Amygdala (tissue), 56 donors: ENCODE measurements at regions not wholly inside any gene's neighbourhood (a gene's known extent, or its start where the extent isn't known, plus 50 kb on each side); places are given as distances from the start of the nearest gene placed in this dataset.

Experiments used
- DNase-seq, 56 donors: peaks; one replicate each; lab custom pipeline; 2025; lab: John Stamatoyannopoulos, UW

- no peak for DNase-seq
These were observed 109.5 kb upstream of the LMO4 start for GRCh38 chr1:87219141-87219540.

DNA sequence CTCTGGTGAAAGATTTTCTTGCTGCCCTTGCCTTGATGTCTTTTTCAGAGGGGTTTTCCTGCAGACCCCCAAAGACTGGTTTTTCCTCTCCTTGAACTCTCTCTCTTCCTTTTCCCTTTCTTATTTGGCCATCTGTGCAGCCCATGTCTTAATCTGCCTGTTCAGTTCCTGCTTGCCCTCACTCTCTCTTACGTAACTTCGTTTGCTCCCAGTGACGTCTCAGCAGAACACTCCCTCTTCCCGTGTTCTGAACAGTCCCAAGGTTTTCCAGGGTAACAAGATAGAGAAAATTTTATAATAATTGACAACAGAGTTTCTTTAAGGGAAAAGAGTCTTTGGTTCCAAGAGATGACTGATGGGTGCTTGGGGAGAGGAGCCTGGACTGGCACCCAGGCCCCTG, 109.1 kb upstream of the LMO4 start:
- DNase-seq = no peak

DNA sequence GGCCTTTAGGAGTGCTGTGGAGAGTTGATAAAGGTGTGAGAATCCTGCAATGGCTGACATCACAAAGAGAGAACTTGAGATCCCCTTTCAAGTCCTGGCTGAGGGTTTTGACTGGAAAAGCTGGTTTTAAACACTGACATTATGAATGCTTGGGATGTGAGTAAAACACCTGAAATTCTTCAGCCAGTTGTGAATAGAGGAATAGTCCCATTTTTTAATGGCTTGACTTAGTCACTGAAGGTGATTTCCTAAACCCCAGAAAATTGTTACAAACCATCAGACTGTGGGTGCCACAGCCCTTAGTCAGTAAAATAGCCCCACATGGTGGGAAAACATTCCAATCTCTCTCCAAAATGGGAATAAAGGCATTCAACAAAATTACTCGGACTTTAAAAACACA, 107.7 kb upstream of the LMO4 start:
- DNase-seq = no peak

DNA sequence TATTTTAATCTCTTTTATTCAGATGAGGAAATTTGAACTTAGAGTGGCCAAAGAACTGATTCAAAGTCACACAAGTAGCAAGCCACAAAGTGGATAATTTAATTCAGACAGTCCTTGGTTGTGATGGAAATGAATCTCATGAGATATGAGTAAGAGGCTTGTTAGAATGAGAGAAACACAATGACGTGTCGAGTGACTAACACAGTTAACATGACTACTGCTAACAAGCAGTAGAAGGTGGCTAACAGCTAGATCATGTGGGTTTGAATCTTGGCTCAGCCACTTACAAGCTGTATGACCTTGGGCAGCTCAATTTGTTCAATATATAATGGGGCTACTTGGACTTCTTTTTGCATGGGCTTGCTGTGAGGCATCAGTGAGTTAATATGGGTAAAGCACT, 104.5 kb upstream of the LMO4 start:
- DNase-seq = no peak

DNA sequence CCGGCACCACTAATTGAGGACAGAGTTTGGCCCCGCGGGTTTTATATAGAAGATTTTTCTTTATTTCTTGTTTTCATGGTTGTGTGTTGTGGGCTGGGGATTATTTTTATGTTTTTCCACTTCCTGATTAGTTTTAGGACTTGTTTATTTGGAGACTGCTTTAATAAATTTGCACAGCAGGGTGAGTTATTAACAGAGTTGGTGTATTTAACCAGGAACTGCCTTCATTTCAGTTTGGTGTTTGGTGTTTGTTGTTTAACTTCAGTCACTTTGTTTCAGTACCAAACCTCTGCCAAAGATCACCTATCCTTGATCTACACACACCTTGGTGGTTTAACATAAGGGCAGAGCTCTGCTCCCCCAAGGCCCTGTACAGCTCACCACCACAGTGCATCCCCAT, 103.5 kb upstream of the LMO4 start:
- DNase-seq = no peak

DNA sequence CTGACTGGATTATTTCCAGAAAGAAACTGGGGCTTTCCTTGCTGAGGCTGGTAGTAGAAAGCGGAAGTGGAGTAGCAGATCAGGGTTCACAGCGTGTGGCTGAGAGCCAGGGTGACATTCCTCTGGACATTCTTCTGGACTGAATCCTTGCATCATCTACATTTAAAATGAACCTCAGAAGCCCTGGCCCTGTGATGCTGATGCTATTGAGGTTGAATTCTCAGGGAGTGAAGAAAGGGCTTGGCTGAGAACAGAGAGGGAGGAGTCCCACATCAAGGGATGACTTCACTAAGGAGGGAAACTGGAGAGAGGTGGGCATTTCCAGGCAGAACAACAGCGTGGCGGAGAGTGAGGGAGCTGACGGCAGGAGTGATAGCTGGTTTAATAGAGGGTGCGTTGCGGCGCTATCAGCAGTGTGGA, 102.3 kb upstream of the LMO4 start:
- DNase-seq = peak in 11 of 56 donors; percentile 1 to 54 (median 13)

DNA sequence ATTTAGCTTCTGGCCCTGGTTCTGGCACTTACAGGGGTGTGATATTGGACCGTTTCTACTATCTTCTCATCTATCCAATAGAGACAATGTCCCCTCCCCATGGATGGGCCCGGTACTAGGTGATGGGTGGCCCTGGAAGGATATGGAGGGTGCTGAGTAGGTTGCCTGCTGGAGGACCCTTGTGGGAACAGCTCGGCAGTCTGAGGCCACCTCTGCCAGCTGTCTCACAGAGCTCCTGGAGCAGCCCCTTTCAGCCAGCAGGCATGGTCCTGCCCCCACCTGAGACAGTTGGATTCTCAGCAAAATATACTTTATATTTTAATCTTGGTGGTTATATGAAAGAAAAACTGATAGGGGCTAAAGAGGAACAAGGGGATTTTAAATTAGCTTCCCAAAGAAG, 101.0 kb upstream of the LMO4 start:
- no peak for DNase-seq

- DNase-seq = no peak
These were observed 98.2 kb upstream of the LMO4 start for GRCh38 chr1:87230501-87230900.

- no peak for DNase-seq
These were observed 96.8 kb upstream of the LMO4 start for GRCh38 chr1:87231703-87232367.

DNA sequence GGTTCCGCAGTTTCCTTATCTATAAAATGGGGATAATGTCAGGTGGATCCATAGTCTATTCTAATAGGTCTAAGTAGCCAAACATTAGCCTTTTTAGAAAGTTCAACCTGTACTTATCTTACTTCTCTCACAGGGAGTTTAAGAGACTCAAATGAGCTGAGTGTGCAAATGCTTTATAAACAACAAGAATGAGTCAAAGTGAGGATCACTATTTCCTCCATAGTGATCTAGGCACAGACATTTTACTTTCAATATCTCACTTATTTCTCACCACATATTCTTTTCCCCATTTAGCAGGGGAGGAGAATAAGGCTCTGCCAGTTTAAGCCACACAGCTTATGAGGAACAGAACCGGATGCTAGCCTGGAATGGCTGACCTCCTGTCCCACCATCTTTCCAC, 92.1 kb upstream of the LMO4 start:
- no peak for DNase-seq

DNA sequence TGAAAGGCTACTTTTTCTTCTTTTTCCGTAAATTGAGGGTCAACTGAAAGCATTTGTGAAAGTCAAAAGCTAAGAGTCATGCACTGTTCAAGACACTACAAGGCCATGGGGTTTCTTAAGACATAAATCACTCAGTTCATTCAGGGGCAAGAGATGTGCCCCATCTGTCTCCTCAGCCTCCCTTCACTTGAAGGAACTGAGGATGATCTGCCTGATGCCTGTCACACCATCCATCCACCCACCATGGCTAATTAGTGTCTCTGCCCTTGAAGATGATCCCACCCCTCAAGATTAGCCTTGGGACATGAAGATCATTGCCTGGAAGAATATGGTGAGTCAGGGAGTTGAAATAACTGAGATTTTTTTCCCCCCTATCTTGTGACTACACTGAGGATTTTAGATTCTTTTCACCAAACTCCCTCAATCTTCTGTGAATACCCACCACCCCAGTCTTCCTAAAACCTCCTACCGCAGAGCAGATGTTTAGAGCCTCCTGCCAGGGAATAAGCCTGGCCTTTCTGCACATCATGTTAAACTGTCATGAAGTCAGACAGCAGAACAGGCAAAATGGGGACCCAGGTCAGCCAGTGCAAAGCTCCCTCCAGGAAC, 88.6 kb upstream of the LMO4 start:
- DNase-seq = no peak

- peak in 32 of 56 donors; percentile 3 to 75 (median 20) for DNase-seq
These were observed 87.9 kb upstream of the LMO4 start for GRCh38 chr1:87240661-87241285.

- DNase-seq = no peak
These were observed 86.1 kb upstream of the LMO4 start for GRCh38 chr1:87242445-87243185.

- DNase-seq = no peak
These were observed 85.1 kb upstream of the LMO4 start for GRCh38 chr1:87243573-87243972.

DNA sequence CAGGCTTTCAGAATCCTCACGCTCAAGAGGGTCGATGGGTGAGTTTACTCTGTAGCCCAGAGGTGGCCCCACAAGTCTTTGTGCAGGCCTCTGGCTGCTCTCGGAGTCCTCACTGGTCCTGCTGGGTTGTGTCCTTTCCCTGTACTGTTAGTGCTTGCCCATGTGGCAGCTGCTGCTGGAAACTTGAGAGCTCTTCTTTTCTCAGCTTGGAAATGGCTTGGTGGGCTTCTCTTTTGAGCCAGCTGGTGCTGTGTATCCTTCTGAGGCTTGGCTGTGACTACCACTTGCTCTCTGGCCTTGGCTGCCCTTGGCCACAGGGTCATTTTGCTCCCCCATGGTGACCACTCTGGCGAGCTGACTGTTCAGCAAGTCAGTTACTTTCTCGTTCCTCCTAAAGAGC, 82.2 kb upstream of the LMO4 start:
- DNase-seq = no peak

- DNase-seq = no peak
These were observed 78.9 kb upstream of the LMO4 start for GRCh38 chr1:87249803-87250202.

DNA sequence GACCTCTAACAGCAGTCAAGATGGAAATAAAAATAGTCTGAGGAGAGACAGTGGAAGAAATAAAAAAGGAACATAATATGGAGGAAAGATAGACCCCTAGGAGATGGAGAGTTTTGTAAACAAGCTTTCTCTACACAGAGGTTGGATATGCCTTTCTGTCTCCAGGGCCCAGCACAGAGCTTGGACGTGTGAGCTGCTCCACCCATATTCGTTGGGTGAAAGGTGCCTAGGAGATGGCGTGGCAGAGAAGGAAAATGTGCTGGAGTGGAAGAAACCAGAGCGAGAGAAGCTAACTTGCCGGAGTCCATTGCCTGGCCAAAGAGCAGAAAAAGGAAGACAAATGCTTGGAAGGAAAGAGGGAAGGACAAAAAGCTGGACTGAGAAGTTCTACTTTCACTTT, 78.3 kb upstream of the LMO4 start:
- no peak for DNase-seq

DNA sequence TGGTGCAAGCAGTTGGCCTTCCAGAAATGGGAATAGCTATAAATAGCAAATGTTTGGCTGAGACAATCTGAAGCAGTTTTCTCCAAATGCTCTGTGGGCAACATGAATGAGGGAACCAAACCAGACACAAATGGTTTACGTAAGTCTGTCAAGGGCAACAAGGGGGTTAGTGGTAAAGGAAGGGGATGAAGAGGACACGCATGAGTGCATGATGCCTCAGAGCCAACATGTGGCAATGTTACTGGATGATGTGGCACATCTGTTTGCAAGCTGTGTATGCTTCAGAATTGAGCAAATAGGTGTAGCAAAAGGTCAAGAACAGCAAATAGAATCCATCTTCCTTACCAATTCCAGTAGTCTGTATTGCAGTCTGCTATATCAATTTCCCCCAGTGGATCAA, 76.3 kb upstream of the LMO4 start:
- no peak for DNase-seq

DNA sequence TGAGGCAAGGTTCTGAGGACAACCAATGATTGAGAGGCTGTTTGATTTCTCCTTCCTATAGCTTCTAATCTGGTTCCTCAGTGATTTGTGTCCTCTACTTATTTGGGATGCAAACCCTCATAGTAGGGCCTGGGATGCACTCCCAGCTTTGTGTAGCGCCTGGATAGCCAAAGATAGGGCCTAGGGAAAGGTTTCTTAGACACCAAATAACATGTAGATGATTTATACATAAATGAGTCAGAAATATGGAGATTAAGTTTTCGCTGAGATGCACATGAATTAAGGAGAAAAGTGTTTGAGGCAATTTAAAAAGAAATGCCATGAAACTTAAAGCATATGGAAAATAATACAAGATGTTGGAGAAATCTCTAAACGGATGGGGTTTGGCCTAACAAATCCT, 66.0 kb upstream of the LMO4 start:
- no peak for DNase-seq

DNA sequence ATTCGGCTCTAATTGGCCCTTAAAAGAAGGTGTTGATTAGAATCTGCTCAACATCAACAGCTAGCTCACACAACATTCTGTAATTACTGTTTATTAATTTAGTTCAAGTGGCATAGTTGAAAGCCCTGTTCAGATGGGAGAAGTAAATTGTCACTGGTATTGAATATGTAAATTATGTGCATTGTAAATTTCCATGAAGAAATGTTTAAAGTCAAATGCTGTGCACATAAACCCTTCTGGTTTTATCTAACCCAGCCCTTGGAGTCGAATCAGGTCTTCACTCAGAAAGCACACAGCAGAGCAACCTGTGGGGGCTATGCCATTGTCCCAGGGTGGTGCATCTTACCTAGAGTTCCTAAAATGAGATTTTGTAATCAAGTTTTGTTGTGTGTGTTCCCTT, 65.4 kb upstream of the LMO4 start:
- no peak for DNase-seq

DNA sequence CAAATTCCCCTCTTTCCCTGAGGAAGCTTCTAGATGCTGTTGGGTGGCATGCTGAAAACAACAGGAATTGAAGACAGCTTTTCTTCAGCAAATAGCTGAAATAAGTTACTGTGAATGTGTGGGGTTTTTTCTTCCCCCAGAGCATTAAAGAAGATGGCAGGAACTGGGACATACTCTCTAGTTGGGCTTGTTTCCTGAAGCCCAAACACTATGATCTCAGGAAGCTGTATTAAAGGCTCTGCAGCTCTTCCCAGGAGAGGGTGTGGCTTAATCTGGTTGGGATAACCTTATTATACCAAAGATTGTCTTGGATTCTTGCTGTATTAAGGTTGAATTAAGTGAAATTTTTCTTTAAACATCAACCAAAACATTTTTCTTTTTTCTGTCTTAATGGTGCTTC, 64.9 kb upstream of the LMO4 start:
- no peak for DNase-seq

GRCh38 chr1:87264976-87265375, 63.7 kb upstream of the LMO4 start:
- DNase-seq = no peak
